ENCODE measurements at regions not wholly inside any gene's neighbourhood (a gene's known extent, or its start where the extent isn't known, plus 50 kb on each side); places are given as distances from the start of the nearest gene placed in this dataset.

DNA sequence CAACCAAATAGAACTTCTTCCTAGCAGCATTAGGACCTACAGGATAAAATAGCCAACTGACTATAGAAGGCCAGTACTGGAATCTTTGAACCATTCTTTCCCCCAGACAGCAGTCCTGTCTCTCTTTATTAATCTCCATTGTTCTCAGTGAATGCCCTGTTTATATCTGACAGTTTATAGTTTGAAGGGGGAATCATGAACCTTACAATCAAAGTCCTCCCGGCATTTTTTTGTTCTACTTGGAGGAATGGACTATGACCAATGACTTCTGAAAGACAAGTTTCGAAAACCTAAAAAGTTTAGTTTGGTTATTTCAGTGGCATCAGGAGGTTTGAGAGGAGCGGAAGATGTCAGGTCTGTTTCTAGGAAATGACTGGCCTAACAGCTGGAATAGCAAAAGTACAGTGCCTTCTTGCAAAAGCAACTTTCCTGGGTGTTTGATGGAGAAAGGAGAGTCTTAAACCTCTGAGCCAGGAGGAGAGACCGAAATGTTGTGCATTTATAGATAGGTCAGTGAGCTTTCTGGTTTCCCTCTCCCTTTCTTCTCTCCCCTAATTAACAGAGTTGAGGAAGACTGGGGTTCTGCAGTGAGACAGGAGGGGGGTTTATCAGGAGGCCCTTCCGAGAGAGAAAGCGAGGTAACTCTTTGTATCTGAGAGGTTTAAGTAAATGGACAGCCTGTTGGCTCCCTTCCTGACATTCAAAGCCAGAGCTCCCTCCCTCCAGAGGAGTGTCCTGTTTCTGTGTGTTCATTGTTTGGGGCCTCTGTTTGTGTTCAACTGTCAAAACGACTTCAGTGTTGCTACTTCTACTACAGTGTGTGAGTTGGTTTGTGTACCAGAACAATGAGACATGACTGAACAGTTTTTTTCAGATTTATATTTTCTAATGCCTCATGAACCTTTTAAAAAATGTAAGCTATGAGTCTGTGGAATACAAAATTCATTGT is 383.0 kb upstream of the RARB start:
- no peak overlapping the region for H3K4me3 ChIP-seq
- TF ChIP-seq POLR2A (IDR thresholded peaks at IDR 0.05), result no peak
- TF ChIP-seq, protein P1, sequence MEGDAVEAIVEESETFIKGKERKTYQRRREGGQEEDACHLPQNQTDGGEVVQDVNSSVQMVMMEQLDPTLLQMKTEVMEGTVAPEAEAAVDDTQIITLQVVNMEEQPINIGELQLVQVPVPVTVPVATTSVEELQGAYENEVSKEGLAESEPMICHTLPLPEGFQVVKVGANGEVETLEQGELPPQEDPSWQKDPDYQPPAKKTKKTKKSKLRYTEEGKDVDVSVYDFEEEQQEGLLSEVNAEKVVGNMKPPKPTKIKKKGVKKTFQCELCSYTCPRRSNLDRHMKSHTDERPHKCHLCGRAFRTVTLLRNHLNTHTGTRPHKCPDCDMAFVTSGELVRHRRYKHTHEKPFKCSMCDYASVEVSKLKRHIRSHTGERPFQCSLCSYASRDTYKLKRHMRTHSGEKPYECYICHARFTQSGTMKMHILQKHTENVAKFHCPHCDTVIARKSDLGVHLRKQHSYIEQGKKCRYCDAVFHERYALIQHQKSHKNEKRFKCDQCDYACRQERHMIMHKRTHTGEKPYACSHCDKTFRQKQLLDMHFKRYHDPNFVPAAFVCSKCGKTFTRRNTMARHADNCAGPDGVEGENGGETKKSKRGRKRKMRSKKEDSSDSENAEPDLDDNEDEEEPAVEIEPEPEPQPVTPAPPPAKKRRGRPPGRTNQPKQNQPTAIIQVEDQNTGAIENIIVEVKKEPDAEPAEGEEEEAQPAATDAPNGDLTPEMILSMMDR (IDR thresholded peaks at IDR 0.05), result no peak
- no peaks in the 10 kb centered on the region for H3K27me3 ChIP-seq
- no peak for DNase-seq
- no peaks in the 10 kb centered on the region for H3K4me1 ChIP-seq
- no peaks in the 10 kb centered on the region for H3K9me3 ChIP-seq
- WGBS, 2 donors, result 58 to 68% methylated on average over 7 of the region's 7 CpGs
- no peak overlapping the region for H3K27ac ChIP-seq
- H3K36me3 ChIP-seq (ENCODE audit: low read depth, missing control alignments), result no peaks in the 10 kb centered on the region
- intact Hi-C loops (cut with DNase I; ENCODE audit: low total_unique reads), result no loop called here

DNA sequence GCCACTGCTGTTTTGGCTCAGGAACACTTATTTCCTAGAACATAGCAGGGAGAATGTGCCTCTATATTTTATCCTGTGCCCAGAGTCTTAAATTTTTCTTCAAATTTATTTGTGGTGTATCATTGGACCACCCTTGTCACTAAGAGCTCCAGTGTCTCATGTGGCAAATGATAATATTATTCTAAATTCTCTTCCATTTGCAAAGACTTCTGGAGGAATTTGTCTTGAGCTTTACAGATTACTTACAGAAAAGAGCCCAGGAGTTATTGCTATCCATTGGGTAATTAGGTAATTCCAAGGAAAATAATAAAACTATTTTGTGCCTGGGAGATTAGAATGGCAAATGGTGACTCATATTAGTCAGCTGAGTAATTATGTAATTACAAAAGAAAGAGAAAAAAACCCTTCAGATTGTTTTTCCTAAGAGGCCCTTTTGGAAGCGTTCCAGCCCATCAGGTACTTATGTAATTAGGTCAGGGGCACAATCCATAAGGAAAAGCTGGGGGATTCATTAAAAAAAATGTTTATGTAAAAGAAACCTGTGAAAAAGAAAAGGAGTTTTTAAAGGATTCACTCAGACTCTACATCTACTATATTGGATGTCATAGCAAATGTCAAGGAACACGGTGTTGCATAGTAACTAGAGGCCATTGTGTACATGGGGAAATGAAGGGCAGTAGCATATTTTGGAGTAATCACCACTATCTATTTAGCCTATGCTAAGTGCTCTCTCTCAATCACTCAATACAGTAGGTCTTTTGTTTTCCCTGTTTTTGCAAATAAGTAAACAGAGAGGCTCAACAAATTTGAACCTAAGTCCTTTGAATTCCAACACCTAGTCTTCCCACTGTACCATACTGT is 380.9 kb upstream of the RARB start:
- no peaks in the 10 kb centered on the region for H3K36me3 ChIP-seq (ENCODE audit: low read depth, missing control alignments)
- H3K27ac ChIP-seq, result no peak overlapping the region
- no peaks in the 10 kb centered on the region for H3K27me3 ChIP-seq
- no peak overlapping the region for H3K4me3 ChIP-seq
- H3K4me1 ChIP-seq, result no peaks in the 10 kb centered on the region
- intact Hi-C loops (cut with DNase I; ENCODE audit: low total_unique reads), result no loop called here
- TF ChIP-seq, protein P1 (IDR thresholded peaks at IDR 0.05), result no peak
- no peak for TF ChIP-seq POLR2A (IDR thresholded peaks at IDR 0.05)
- 83 to 88% methylated on average over 2 of the region's 2 CpGs for WGBS, 2 donors
- H3K9me3 ChIP-seq, result no peaks in the 10 kb centered on the region
- no peak for DNase-seq

DNA sequence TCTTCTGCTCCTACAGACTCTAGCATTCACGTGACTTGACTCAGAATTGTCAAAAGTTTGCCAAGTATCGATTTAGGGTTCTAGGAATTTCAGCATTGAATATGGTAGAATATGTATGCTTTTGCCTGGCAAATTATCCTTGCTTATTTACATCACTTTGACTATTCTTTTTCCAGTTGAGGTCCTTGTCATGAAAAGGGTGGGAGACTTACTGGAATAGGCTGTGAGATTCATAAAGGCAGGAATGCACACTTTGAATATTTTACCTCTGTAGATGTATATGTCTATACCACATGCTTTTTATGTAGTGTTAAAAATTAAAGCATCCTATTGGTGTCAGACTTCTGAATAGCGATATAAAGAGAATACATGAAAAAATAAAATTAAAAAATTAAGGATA is 378.8 kb upstream of the RARB start:
- TF ChIP-seq POLR2A (IDR thresholded peaks at IDR 0.05), result no peak
- TF ChIP-seq, protein P1 (IDR thresholded peaks at IDR 0.05), result no peak
- no peaks in the 10 kb centered on the region for H3K36me3 ChIP-seq (ENCODE audit: low read depth, missing control alignments)
- WGBS, 2 donors, result 85 to 89% methylated on average over 3 of the region's 3 CpGs

DNA sequence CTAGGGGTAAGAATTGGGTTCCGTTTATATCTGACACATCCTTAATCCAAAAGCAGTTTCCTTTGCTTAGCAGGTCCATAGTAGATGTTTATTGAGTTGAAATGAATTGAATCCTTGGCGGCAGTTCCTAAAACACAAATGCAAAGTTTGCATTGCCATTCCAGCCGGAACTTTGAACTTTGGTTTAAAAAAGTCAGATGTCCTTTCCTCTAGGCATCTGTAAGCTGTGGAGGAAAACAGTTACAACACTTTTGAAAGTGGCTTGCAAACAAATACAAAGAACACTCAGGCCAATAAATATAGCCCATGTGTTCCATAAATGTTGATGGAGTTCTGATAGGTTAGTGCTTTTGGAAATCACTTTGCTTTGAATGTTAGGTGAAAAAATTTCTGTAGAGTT is 374.7 kb upstream of the RARB start:
- WGBS, 2 donors, result 95 to 97% methylated on average over 3 of the region's 3 CpGs
- Histone ChIP-seq H3K27ac (no peak overlapping the region), H3K4me3 (no peak overlapping the region), H3K27me3 (no peaks in the 10 kb centered on the region), H3K9me3 (no peaks in the 10 kb centered on the region), H3K4me1 (no peaks in the 10 kb centered on the region), H3K36me3 (ENCODE audit: low read depth, missing control alignments) (no peaks in the 10 kb centered on the region)
- TF ChIP-seq, protein P1 (IDR thresholded peaks at IDR 0.05), result no peak
- no peak for TF ChIP-seq POLR2A (IDR thresholded peaks at IDR 0.05)
- DNase-seq, result no peak
- intact Hi-C loops (cut with DNase I; ENCODE audit: low total_unique reads), result no loop called here

More for the DNA sequence above, 378.8 kb upstream of the RARB start:
- Histone ChIP-seq H3K9me3 (no peaks in the 10 kb centered on the region), H3K4me1 (no peaks in the 10 kb centered on the region), H3K27me3 (no peaks in the 10 kb centered on the region), H3K4me3 (no peak overlapping the region), H3K27ac (no peak overlapping the region)
- intact Hi-C loops (cut with DNase I; ENCODE audit: low total_unique reads), result no loop called here
- DNase-seq, result no peak

All from testis (tissue), 2 donors.